Activated CD8-positive, alpha-beta memory T cell treated with anti-CD3 and anti-CD28 coated beads for 24 hours (primary cell): ENCODE measurements at regions not wholly inside any gene's neighbourhood (a gene's known extent, or its start where the extent isn't known, plus 50 kb on each side); places are given as distances from the start of the nearest gene placed in this dataset.

Experiments used
- DNase-seq: peaks from one replicate; pipeline ENCODE4 v3.0.0-alpha.2; 2020

- no peak for DNase-seq
Observed at GRCh38 chr6:87905101-87905641, 142.5 kb upstream of the SPACA1 start.

- no peak for DNase-seq
Observed at GRCh38 chr6:87904011-87904410, 143.6 kb upstream of the SPACA1 start.

DNA sequence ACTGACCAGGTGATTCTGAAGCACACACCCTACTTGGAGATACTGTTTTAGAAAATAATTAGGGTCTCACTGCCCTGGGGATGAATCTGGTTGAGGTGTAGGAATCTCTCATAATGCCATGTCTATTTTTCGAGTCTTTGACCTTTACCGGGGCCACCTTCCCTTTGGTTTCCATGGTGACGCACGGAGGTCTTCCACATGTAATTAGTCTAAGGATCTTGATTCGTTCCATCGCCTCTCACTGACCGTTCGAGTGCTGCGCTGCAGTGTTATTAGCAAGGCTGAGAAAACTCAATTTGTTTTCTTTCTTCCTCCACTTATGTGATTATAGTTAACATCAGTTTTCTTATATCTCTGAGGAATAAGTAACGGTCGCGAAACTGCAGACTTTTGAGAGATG, 144.3 kb upstream of the SPACA1 start:
- DNase-seq: no peak

DNA sequence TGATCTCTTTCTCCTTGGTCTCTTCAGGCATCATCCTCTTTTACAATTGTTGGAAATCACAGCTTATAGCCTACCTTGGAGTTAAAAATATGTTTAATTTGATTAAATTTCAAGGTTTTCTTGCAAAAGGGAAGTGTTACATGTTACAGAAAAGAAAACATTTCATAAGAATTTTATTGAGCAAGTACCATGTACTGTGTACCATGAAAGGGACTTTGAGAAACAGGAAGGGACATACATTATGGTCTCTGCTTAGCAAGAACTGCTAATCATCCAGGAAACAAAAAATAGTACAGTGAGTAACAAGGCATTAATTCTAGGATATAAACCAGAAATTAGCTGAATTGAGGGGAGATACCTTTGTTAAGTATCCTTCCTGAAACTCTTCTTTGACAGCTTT, 145.3 kb upstream of the SPACA1 start:
- no peak for DNase-seq

GRCh38 chr6:87901613-87902012, 146.0 kb upstream of the SPACA1 start:
- no peak for DNase-seq

DNA sequence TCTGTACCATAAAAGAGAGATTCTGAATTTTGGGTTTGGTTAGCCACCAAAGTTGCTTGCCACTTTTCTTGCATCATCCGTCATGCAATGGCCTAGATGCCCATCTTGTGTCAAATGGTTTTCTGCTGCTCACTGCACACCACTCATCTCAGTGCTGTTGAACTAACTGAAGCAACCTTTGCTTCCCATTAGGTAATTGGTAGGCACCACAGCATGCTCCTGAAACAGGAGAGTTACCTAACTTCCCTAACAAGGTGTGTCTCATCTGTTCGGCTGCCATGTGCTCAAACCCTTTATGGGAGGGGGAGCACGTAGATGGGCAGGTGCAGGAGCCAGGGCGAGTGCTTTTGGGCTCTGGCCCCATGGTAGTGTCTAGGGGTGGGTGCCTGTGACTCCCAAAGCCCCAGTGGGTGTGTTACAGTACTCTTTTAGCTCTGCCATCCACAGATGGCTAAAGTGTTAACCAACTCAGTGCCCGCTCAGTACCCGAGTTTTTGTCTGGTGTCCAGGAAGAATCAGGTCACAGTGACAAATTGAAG, 147.4 kb upstream of the SPACA1 start:
- DNase-seq: no peak

DNA sequence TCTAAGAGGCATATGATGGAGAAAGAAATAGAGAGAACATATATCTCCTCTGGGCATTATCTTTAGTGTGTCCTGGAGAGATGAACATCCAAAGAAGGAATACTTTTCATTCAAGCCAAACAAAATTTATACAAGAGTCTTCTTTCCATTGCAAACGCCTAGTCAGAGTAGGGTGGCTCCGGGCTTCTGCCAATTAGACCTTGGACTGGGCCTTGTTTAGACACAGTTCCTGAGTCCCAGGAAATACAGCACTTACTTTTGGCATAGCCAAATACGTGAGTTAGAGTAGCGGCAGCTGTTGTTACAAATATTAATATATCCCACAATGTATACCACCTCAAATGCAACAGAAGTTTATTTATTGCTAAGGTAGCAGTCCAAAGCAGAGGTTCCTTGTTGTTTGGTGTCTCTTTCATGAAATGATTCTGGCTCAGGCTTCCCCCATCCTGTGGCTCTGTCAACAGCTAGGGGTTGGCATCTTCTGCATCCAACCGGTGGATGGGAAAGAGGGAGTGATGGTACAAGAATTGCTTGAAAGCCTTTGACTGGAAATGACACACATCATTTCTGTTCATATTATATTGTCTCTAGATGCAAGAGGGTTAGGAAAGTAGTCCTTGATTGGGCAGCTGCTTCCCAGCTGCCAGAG, 148.0 kb upstream of the SPACA1 start:
- no peak for DNase-seq

DNA sequence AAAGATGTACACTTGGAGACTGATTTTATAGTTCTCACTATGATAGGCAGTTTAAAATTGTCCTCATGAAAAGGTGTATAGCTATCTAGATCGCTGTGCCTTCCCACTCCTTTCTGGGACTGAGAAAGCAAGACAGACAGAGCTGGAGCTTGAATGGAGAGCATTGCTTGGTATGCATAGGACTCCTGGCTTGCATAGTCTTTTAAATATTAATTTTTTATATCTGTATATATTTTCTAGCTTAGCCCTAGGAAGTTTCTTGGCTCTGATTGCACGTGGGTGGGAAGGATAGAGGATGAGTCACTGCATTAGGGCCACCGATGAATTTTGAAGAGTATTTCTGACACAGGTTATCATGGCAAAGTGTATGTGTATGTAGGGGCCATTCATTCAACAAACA, 150.0 kb upstream of the SPACA1 start:
- no peak for DNase-seq

GRCh38 chr6:87897013-87897412, 150.6 kb upstream of the SPACA1 start:
- DNase-seq: no peak

DNA sequence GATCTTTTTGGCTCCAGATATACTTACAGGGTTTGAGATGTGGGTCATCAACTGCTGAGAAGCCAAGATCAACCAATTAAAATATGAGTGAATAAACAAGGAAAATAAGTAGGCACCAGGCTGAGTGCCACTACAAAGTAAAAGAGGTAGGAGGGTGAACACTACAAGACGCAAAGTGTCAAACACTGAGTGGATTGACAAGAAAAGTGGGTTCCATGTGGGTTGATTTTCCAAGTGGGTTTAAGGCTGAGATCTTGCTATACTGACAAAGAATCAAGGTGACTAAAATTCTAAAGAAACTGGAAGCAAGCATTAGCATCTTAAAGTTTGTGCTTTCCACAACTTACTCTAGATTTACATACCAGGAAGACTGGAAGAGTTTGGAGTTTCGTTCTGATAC, 160.4 kb upstream of the SPACA1 start:
- no peak for DNase-seq

GRCh38 chr6:87884203-87884602, 163.4 kb upstream of the SPACA1 start:
- no peak for DNase-seq

DNA sequence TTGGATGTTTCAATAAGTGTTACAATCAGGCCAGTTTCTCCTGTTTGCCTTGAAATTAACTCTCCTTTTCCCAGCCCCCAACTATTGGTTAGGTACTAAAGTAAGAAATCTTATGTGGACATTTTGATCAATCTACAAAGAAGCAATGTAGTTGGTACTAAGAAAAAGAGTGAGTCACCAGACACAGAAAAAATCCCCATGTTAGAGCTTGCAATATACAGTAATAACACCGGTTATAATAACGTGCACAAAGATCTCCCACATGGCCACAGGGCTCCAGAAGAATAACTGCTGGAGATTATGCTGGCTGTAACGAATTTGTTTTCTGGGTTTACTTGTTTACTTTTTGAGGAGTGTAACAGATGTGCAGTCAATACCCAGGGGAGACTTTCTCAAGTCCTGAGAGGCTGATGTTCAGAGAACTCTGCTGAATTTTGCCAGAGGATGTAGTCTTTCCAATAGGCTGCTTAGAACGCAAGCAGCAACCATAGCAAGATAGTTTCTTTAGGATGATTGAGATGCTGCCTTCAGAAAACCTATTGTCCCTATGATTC, 166.2 kb upstream of the SPACA1 start:
- DNase-seq: no peak

GRCh38 chr6:87879132-87879861, 168.3 kb upstream of the SPACA1 start:
- no peak for DNase-seq

DNA sequence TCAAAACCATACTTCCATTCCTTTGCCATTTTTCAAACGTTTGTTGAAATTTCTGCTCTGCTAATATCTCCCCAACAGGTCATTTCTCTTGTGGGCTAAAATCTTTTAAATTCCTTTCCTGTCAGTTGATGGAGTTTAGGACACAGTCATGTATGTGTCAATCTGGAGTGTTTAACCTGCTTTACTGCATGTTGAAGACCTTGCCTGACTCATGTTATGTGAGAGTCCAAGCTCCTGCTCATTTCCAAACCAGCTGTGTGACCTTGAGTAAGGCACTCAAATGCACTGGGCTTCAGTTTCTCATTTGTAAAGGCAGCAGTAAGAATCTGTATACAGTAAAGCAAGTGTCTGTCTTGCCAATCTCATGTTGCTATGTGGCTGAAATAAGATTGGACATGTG, 171.9 kb upstream of the SPACA1 start:
- DNase-seq: no peak

DNA sequence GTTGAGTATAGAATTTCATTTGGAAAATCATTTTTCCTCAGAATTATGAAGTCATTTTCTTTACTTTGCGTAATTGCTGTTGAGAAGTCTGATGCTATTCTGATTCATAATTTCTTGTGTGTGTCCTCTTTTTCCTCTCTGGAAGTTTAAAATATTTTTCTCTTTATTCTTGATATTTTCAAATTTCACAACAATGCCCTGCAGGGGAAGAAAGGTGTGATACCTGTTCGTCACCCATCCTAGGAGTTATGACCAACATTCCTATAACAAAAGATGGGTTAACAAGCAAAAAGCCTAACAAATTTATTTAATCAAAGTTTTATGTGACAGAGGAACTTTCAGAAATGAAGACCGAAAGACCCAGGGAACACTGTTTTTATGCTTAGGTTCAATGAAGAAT, 171.5 kb upstream of the AKIRIN2 start:
- DNase-seq: no peak

GRCh38 chr6:87870556-87870955, 168.5 kb upstream of the AKIRIN2 start:
- DNase-seq: no peak

GRCh38 chr6:87869064-87869905, 167.3 kb upstream of the AKIRIN2 start:
- no peak for DNase-seq

- DNase-seq: no peak
Observed at GRCh38 chr6:87860902-87861301, 158.9 kb upstream of the AKIRIN2 start.

DNA sequence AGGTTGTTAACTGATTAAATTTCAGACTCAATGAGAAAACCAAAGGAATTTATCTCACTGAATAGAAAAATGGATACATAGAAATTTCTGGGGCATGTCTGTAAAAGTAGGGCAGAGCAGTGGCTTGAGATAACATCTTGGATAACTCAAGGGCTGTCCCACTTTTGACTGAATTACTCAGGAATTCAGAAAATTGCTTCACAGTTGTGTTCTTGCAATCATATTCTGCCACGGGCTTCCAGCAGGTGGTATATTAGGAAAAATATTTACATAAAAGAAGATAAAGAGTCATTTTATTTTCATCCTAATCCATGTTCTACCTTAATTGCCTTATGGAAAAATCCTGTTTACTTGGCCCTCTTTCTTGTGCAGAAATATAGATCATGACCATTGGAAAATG, 156.4 kb upstream of the AKIRIN2 start:
- no peak for DNase-seq

GRCh38 chr6:87851674-87852299, 149.8 kb upstream of the AKIRIN2 start:
- no peak for DNase-seq

GRCh38 chr6:87848616-87849015, 146.6 kb upstream of the AKIRIN2 start:
- no peak for DNase-seq

GRCh38 chr6:87847830-87848210, 145.8 kb upstream of the AKIRIN2 start:
- no peak for DNase-seq
